HG03354 (cell line): ENCODE measurements at regions not wholly inside any gene's neighbourhood (a gene's known extent, or its start where the extent isn't known, plus 50 kb on each side); places are given as distances from the start of the nearest gene placed in this dataset.

Experiments used
- ATAC-seq: cut with Tn5 transposase; IDR thresholded peaks from one replicate; pipeline ENCODE4 v1.9.1; 2021; ENCODE audit warnings: mild to moderate bottlenecking; ENCODE audit not compliant: unreplicated experiment, poor library complexity, severe bottlenecking

DNA sequence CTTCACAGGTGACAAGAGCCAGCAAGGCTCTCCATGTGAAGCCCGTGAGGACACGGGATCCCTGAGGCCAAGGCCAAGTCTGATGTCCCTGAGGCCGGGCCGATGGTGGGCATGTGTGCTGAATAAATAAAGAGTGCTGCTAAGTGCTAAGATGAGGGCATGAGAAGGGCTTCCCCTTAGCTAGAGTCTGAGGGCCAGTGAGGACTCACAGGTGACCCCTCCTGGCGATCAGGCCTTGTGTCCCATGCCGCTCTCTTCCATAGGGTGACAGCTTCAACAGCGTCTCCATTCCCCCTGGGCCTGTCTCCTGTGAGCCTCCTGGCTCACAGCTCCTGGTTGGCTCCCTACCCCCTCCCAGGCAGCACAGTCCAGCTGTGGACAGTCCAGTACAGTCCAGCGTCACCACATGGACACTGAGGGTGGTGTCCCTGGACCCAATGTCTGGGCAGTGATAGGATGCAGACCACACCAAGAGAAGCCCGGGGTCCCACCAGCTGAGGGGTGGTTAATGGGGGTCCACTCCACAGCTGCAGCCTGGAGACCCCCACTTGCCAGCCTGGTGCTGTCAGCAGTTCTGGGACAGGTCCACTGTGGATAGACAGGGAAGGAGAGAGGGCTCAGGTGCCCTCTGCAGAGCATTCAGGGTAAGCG is 1033.2 kb downstream of the TBC1D22A start:
- no peak for ATAC-seq

GRCh38 chr22:47794851-47795250 is 1032.4 kb downstream of the TBC1D22A start:
- ATAC-seq = no peak

GRCh38 chr22:47793304-47794101 is 1031.1 kb downstream of the TBC1D22A start:
- ATAC-seq = no peak

- no peak for ATAC-seq
Measured at GRCh38 chr22:47789171-47789570, 1026.7 kb downstream of the TBC1D22A start.

DNA sequence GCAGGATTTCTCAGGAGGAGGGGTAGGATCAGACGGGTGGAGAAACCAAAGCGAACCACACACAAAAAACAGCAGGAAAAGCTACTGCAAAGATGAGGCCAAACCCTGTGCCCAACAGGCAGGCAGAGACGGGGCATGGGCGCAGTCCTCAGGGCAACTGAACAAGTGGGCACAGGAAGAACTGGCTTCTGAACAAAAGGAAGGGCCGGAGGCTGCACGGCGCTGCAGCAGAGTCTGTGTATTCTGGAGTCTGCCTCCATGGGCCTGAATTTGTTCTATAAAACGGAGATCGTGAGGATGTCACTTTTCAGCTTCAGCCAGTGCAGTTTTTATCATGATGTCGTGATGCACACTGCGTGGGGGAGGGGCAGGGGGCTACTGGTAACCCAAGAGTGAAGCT is 1026.0 kb downstream of the TBC1D22A start:
- ATAC-seq = no peak

- no peak for ATAC-seq
Measured at GRCh38 chr22:47787501-47788227, 1025.2 kb downstream of the TBC1D22A start.

DNA sequence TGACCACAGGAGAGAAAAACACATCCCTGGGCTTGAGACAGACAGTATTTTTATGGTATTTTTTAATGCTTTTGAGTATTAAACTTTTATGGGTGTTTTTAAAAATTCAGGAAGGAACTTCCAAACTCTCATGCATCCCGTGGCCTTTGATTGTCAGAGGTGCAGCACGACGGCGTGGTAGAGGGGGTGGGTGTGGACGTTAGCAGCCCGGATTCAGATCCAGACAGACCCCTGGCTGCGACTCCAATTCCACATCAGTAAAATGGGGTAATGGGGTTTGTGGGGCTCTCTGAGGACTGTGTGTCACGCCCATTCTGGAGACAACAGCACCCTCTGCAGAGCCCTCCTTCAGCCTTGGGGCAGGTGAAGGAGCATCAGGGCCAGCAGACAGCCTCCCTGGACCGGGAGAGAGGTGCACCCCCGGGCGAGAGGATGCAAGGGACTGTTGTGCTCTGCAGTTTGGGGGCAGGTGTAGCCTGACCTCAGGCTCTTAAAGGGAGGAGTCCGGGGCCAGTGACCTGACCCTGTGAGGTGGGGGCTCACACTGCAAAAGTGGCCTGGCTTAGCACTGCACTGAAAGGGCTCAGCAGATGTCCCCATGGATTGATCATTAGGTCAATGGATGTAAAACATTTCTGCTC is 1024.3 kb downstream of the TBC1D22A start:
- ATAC-seq = no peak

DNA sequence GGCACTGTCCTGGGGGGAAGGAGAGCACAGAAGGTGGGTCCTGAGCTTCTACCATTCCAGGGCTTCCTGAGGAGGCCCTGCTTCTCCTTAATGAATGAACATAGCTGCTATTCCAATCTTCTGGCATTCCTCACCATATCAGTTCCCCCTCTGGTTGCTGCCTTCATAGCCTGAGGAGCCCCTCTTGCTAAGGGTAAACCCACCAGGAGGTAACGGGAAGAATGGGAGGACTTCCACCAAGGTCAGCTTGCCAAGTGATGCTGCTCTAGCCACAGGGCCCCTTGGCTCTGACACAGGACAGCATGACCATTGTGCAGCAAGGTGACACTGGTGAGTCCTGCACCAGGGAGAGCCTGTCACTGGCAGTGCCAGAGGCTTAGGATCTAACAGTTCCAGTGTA is 1022.5 kb downstream of the TBC1D22A start:
- no peak for ATAC-seq

- ATAC-seq = no peak
Measured at GRCh38 chr22:47784367-47784983, 1022.0 kb downstream of the TBC1D22A start.

GRCh38 chr22:47783433-47784366 is 1021.2 kb downstream of the TBC1D22A start:
- ATAC-seq = no peak

GRCh38 chr22:47782328-47783075 is 1020.1 kb downstream of the TBC1D22A start:
- ATAC-seq = no peak

GRCh38 chr22:47781427-47782111 is 1019.1 kb downstream of the TBC1D22A start:
- no peak for ATAC-seq

GRCh38 chr22:47781024-47781423 is 1018.6 kb downstream of the TBC1D22A start:
- no peak for ATAC-seq

DNA sequence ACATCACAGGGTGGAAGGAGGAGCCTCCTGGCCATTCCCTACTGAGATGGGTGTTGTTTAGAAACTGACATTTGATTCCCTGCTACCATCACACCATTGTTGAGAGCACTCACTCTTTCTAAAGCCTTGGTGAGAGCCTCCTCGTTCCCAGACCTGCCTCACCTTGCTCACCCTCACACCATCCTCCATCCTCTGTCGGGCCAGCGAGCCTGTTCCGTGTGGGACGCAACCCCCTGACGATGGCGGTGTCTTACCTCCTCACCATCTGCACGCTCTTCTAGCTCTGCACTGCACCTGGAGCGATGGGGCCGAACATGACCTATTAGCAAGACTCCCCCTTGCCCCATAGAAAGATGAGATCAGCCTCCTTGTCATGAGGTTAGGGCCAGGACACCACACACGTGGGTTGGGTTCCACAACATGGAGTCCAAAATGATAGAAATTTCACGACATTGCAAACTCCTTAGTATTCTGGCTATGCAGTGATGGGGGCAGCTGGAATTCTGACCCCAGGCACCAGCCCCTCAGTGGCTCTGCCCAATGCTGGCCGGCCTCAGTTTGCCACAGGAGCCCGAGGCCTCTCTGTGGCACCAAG is 1017.9 kb downstream of the TBC1D22A start:
- no peak for ATAC-seq

GRCh38 chr22:47779474-47779873 is 1017.0 kb downstream of the TBC1D22A start:
- no peak for ATAC-seq

DNA sequence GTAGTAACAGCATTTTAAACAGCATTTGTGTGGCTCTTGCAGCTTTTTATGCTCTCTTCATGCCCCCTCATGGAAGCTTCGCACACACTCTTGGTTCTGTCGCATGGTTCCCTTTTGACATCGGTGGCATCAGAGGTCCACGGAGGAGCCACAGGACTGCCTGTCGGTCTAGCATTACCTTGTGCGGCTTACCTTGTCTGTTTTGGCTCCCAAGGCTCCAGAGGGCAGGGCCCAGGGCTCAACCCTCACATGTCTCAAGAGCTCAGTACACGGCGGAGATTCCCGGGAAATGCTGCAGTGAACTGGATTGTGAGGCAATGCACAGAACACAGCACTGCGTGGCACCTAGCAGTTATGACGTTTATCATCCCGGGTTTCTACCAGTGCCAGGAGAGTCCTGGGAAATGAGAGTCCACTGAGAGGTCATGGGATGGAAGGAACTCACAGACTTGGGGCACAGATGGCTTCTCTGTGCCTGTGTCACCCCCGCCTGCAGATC is 1015.8 kb downstream of the TBC1D22A start:
- ATAC-seq = no peak

GRCh38 chr22:47777426-47777825 is 1015.0 kb downstream of the TBC1D22A start:
- ATAC-seq = no peak
